Stimulated activated CD8-positive, alpha-beta memory T cell treated with anti-CD3 and anti-CD28 coated beads, Interleukin-15, amount 100 ng/mL, for 48 hours (primary cell): ENCODE measurements at regions not wholly inside any gene's neighbourhood (a gene's known extent, or its start where the extent isn't known, plus 50 kb on each side); places are given as distances from the start of the nearest gene placed in this dataset.

Source experiments
- DNase-seq, 2 donors: peaks; one replicate each; pipeline ENCODE4 v3.0.0-alpha.2; 2020; ENCODE audit warnings: low read depth in 2 of 2

DNA sequence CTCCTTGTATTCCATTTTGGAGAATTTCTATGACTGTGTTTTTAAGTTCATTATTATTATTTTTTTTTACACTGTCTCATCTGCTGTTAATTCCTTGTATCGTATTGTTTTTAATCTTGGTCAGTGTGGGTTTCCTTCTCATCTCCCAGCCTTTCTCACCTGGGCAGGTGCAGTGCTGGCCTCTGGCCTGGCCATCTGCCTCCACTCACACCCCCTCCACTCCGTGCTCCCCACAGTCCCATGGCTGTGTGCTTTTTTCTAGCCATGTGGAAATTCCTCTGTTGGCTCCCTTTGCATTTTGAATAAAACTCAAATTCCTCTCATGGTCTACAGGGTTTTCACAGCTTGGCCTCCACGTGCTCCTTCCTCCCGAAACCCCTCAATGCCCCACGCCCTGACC, 50.3 kb upstream of the LINC01488 start:
- DNase-seq, result no peak
